ENCODE measurements at regions not wholly inside any gene's neighbourhood (a gene's known extent, or its start where the extent isn't known, plus 50 kb on each side); places are given as distances from the start of the nearest gene placed in this dataset.

DNA sequence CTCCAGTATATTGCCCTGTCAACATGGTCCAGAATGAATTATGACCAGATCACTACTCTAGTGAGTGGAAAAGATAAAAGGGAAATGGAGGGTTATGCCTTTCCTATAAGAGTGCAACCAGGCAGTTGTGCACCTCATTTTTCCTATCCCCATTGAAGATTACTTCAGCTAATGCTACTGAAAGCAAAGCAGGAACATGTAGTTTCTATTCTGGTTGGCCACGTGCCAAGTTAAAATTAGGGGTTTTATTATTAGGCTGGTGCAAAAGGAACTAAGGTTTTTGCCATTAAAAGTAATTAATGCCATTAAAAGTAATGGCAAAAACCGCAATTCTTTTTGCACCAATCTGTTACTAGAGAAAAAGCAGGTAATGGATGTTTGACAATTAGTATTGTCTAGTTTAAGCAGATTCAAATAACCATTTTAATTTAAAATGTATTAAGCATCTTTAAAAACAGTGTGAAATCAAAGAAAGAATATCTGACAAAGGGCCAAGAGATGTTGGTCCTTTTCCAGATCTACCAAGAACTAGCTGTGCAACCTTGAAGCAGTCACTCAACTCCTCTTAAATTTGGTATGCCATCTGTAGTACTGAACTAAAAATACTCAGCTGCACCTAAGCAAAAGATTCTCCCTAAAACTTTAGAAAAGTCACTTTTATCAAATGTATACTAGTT is 567.5 kb upstream of the CCDC54 start:
- TF ChIP-seq ZFP30 (CRISPR knock-in tag; IDR thresholded peaks at IDR 0.05) (no peak), ZNF8 (CRISPR knock-in tag; IDR thresholded peaks at IDR 0.05) (no peak), ESRRG (CRISPR knock-in tag; IDR thresholded peaks at IDR 0.05) (no peak), ZNF70 (CRISPR knock-in tag; IDR thresholded peaks at IDR 0.05) (no peak), ARNTL (CRISPR knock-in tag; IDR thresholded peaks at IDR 0.05; ENCODE audit: borderline replicate concordance, low read depth) (no peak)
- TF ChIP-seq, protein P1, sequence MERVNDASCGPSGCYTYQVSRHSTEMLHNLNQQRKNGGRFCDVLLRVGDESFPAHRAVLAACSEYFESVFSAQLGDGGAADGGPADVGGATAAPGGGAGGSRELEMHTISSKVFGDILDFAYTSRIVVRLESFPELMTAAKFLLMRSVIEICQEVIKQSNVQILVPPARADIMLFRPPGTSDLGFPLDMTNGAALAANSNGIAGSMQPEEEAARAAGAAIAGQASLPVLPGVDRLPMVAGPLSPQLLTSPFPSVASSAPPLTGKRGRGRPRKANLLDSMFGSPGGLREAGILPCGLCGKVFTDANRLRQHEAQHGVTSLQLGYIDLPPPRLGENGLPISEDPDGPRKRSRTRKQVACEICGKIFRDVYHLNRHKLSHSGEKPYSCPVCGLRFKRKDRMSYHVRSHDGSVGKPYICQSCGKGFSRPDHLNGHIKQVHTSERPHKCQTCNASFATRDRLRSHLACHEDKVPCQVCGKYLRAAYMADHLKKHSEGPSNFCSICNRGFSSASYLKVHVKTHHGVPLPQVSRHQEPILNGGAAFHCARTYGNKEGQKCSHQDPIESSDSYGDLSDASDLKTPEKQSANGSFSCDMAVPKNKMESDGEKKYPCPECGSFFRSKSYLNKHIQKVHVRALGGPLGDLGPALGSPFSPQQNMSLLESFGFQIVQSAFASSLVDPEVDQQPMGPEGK (CRISPR knock-in tag; IDR thresholded peaks at IDR 0.05; ENCODE audit: borderline replicate concordance) = no peak
- TF ChIP-seq, protein P2, sequence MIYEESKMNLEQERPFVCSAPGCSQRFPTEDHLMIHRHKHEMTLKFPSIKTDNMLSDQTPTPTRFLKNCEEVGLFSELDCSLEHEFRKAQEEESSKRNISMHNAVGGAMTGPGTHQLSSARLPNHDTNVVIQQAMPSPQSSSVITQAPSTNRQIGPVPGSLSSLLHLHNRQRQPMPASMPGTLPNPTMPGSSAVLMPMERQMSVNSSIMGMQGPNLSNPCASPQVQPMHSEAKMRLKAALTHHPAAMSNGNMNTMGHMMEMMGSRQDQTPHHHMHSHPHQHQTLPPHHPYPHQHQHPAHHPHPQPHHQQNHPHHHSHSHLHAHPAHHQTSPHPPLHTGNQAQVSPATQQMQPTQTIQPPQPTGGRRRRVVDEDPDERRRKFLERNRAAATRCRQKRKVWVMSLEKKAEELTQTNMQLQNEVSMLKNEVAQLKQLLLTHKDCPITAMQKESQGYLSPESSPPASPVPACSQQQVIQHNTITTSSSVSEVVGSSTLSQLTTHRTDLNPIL (CRISPR knock-in tag; IDR thresholded peaks at IDR 0.05; ENCODE audit: low read depth) = no peak

All from SK-N-SH treated with all-trans-retinoic acid at 6 μM for 48 hours (cell line).